Ishikawa (cell line): ENCODE measurements at regions not wholly inside any gene's neighbourhood (a gene's known extent, or its start where the extent isn't known, plus 50 kb on each side); places are given as distances from the start of the nearest gene placed in this dataset.

Experiments used
- CEBPB ChIP-seq: IDR thresholded peaks from 2 replicates; pipeline ENCODE4 v1.6.1; 2012
- CREB1 ChIP-seq: IDR thresholded peaks from 2 replicates; pipeline ENCODE4 v1.6.1; 2012; ENCODE audit warnings: low read depth
- EGR1 ChIP-seq: IDR thresholded peaks from 2 replicates; pipeline ENCODE4 v1.6.1; 2012
- EP300 ChIP-seq: IDR thresholded peaks from 2 replicates; pipeline ENCODE4 v1.6.1; 2012; ENCODE audit warnings: borderline replicate concordance
- FOXM1 ChIP-seq: IDR thresholded peaks from 2 replicates; pipeline ENCODE4 v1.6.1; 2012; ENCODE audit warnings: low read depth, borderline replicate concordance
- NFIC ChIP-seq: IDR thresholded peaks from 2 replicates; pipeline ENCODE4 v1.6.1; 2012
- RAD21 ChIP-seq: IDR thresholded peaks from 2 replicates; pipeline ENCODE4 v1.6.1; 2012; ENCODE audit warnings: low read depth
- TAF1 ChIP-seq: IDR thresholded peaks from 2 replicates; pipeline ENCODE4 v1.6.1; 2012; ENCODE audit warnings: low read depth, mild to moderate bottlenecking
- TCF12 ChIP-seq: IDR thresholded peaks from 2 replicates; pipeline ENCODE4 v1.6.1; 2012; ENCODE audit warnings: low read depth
- TEAD4 ChIP-seq: IDR thresholded peaks from 2 replicates; pipeline ENCODE4 v1.6.1; 2012
- YY1 ChIP-seq: IDR thresholded peaks from 2 replicates; pipeline ENCODE4 v1.6.1; 2012; ENCODE audit warnings: low read depth
- ZBTB7A ChIP-seq: IDR thresholded peaks from 2 replicates; pipeline ENCODE4 v1.6.1; 2012; ENCODE audit warnings: low read depth
- TF ChIP-seq, protein P1 (sequence below): IDR thresholded peaks from 2 replicates; pipeline ENCODE4 v1.6.1; 2012
- TF ChIP-seq, protein P2 (sequence below): IDR thresholded peaks from 2 replicates; pipeline ENCODE4 v1.6.1; 2012; ENCODE audit warnings: low read depth, mild to moderate bottlenecking
- TF ChIP-seq, protein P3 (sequence below): IDR thresholded peaks from 2 replicates; pipeline ENCODE4 v1.6.1; 2012

DNA sequence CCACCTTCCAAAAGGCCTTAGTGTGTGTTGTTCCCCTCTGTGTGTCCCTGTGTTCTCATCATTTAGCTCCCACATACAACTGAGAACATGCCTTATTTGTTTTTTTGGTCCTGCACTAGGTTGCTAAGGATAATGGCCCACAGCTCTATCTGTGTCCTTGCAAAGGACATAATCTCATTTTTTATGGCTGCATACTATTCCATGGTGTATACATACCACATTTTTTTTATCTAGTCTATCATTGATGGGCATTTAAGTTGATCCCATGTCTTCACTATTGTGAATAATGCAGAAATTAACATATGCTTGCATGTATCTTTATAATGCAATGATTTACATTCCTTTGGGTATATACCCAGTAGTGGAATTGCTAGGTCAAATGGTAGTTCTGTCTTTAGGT lies 645.7 kb downstream of the PDCD6IP start:
- TF ChIP-seq TEAD4: no peak
- no peak for TF ChIP-seq EGR1

DNA sequence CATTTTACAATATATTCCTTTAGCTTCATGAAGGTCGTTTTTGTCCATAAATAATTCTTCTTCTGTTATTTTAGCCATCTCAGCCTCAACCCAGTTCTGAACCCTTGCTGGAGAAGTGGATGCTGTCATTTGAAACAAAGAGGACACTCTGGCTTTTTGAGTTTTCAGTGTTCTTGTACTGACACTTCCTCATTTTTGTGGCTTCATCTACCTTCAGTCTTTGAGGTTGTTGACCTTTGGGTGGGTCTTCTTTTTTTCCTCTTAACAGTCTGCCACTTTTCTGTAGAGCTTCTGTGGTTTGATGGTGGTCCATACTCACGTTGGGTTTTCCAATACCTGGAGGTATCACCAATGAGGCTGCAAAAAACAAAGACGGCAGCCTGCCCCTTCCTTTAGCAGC lies 650.9 kb downstream of the PDCD6IP start:
- no peak for TF ChIP-seq CREB1
- no peak for TF ChIP-seq CEBPB
- TF ChIP-seq YY1: no peak
- no peak for TF ChIP-seq RAD21
- no peak for TF ChIP-seq TAF1
- no peak for TF ChIP-seq NFIC
- TF ChIP-seq ZBTB7A: no peak
- no peak for TF ChIP-seq EP300
- TF ChIP-seq, protein P1, sequence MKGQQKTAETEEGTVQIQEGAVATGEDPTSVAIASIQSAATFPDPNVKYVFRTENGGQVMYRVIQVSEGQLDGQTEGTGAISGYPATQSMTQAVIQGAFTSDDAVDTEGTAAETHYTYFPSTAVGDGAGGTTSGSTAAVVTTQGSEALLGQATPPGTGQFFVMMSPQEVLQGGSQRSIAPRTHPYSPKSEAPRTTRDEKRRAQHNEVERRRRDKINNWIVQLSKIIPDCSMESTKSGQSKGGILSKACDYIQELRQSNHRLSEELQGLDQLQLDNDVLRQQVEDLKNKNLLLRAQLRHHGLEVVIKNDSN: no peak
- TF ChIP-seq, protein P2, sequence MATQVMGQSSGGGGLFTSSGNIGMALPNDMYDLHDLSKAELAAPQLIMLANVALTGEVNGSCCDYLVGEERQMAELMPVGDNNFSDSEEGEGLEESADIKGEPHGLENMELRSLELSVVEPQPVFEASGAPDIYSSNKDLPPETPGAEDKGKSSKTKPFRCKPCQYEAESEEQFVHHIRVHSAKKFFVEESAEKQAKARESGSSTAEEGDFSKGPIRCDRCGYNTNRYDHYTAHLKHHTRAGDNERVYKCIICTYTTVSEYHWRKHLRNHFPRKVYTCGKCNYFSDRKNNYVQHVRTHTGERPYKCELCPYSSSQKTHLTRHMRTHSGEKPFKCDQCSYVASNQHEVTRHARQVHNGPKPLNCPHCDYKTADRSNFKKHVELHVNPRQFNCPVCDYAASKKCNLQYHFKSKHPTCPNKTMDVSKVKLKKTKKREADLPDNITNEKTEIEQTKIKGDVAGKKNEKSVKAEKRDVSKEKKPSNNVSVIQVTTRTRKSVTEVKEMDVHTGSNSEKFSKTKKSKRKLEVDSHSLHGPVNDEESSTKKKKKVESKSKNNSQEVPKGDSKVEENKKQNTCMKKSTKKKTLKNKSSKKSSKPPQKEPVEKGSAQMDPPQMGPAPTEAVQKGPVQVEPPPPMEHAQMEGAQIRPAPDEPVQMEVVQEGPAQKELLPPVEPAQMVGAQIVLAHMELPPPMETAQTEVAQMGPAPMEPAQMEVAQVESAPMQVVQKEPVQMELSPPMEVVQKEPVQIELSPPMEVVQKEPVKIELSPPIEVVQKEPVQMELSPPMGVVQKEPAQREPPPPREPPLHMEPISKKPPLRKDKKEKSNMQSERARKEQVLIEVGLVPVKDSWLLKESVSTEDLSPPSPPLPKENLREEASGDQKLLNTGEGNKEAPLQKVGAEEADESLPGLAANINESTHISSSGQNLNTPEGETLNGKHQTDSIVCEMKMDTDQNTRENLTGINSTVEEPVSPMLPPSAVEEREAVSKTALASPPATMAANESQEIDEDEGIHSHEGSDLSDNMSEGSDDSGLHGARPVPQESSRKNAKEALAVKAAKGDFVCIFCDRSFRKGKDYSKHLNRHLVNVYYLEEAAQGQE: no peak
- no peak for TF ChIP-seq FOXM1
- TF ChIP-seq, protein P3, sequence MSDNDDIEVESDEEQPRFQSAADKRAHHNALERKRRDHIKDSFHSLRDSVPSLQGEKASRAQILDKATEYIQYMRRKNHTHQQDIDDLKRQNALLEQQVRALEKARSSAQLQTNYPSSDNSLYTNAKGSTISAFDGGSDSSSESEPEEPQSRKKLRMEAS: no peak
- TF ChIP-seq TEAD4: no peak
- TF ChIP-seq TCF12: no peak
- TF ChIP-seq EGR1: no peak

DNA sequence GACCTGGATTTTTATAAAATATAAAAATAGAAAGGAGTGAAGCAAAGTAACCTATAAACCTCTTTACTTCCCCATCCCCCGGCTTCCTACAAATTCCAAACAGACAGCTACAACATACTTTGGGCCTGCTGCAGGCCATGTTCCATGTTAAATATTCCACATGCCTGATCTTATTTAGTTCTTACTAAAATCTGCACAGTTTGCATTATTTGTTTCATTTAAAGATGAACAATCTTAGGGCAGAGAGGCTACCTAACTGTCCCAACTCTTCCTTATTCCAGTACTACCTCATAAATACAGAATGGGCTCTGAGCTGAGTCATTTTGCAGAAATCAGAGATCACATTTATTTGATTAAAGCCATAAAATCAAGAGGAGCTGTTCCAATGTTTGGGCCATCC lies 665.0 kb downstream of the PDCD6IP start:
- TF ChIP-seq RAD21: no peak
- TF ChIP-seq, protein P2: no peak
- TF ChIP-seq TCF12: no peak
- no peak for TF ChIP-seq YY1
- no peak for TF ChIP-seq EGR1
- no peak for TF ChIP-seq TEAD4
- TF ChIP-seq CREB1: no peak
- TF ChIP-seq EP300: no peak
- TF ChIP-seq ZBTB7A: no peak
- TF ChIP-seq TAF1: no peak
- TF ChIP-seq, protein P3: no peak
- TF ChIP-seq, protein P1: no peak
- TF ChIP-seq FOXM1: no peak
- no peak for TF ChIP-seq NFIC
- no peak for TF ChIP-seq CEBPB

DNA sequence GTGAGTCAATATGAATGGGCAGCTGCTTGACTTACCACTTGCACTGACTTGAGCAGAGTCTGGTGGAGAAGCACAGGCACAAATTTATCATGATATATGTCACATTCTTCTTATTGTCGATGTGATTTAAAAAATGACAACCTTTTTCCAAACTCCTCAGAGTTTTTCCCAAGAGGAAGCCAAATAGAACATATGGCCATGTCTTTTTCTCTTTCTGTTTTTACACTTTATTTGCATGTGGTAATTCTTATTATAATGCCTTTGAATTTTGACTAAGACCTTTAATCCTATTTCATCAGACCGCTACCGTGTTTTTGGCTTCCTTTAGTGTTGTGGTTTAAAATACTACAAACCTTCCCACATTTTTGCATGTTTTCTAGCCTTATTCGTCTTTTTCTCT lies 666.2 kb downstream of the PDCD6IP start:
- TF ChIP-seq NFIC (no peak), TAF1 (no peak), TEAD4 (no peak), TCF12 (no peak), CREB1 (no peak)
- TF ChIP-seq, protein P1: no peak

DNA sequence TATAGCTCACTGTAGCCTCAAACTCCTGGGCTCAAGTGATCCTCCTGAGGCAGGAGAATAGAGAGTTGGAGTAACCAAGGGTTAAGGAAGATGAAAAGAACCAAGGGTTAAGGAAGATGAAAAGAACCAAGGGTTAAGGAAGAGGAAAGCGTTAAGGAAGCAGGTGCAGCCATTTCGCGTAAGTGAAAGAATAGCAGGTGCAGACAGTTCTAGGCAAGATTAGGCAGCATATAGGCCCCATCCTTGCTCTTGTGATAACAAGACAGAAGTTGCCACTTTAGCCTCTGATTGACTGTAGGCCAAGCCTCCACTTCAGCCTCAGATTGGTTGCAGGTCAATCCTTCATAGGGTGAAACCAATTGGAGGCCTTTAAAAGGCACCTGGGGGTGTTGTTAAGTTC lies 677.4 kb downstream of the PDCD6IP start:
- TF ChIP-seq YY1: no peak
- TF ChIP-seq CEBPB: no peak
- TF ChIP-seq ZBTB7A: no peak
- TF ChIP-seq EP300: no peak
- TF ChIP-seq, protein P1: no peak

DNA sequence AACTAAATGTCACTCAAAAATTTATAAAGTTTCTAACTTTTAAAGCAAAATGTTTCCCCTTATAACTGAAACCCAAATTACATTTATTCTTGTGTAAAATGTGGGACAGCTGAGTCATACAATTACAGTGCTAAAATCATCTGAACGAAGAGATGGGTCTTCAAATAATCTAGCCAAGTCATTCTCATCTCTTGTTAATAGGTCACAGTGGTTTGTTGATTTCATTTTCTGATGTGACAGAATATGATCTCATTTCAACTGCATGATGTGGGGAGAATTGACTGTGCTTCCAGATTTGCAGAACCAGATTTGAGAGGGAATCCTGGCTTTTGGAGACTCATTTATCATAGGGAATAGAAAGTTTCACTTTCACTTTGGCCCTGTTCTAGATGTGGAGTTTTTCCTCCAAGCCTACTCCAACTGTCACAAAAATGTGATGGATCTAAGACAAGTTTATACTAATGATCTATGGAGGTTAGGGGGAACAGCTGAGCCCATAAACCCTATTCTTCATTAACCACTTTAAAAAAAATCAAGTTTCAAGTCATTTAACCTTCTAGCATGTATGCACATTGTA lies 685.0 kb downstream of the PDCD6IP start:
- TF ChIP-seq, protein P1: no peak
- TF ChIP-seq TCF12 (no peak), TAF1 (no peak), CREB1 (no peak), YY1 (no peak)
